HUES6 (cell line): ENCODE measurements at regions not wholly inside any gene's neighbourhood (a gene's known extent, or its start where the extent isn't known, plus 50 kb on each side); places are given as distances from the start of the nearest gene placed in this dataset.
"Not testable (repeated sequence)": the region's sequence is repeated elsewhere in the genome, so short reads cannot be mapped to it uniquely, and the experiment has no call there.

Source experiments
- H3K27ac ChIP-seq: 2 replicates; pipeline ENCODE4 v1.7.0; 2013; ENCODE audit warnings: low read depth, mild to moderate bottlenecking, low read length, inconsistent platforms
- H3K27me3 ChIP-seq: 2 replicates; pipeline ENCODE4 v1.6.1; 2013; ENCODE audit warnings: low read length; ENCODE audit not compliant: control insufficient read depth, insufficient read depth
- H3K36me3 ChIP-seq: 2 replicates; pipeline ENCODE4 v1.6.1; 2013; ENCODE audit warnings: low read length; ENCODE audit not compliant: control insufficient read depth, insufficient read depth
- H3K4me1 ChIP-seq: 2 replicates; pipeline ENCODE4 v1.6.1; 2013; ENCODE audit warnings: low read length; ENCODE audit not compliant: control insufficient read depth, insufficient read depth
- H3K4me3 ChIP-seq: 2 replicates; pipeline ENCODE4 v1.5.1; 2013; ENCODE audit warnings: low read depth, low read length
- H3K9ac ChIP-seq: one replicate; pipeline ENCODE4 v1.6.1; 2013; ENCODE audit warnings: mild to moderate bottlenecking, low read length
- H3K9me3 ChIP-seq: 2 replicates; pipeline ENCODE4 v1.6.1; 2013; ENCODE audit warnings: low read depth, low read length; ENCODE audit not compliant: control insufficient read depth, insufficient read depth

- H3K27ac ChIP-seq, result no peak overlapping the region
- H3K27me3 ChIP-seq, result no peaks in the 10 kb centered on the region
- H3K9ac ChIP-seq, result no peak overlapping the region
- H3K36me3 ChIP-seq, result no peaks in the 10 kb centered on the region
- H3K4me1 ChIP-seq, result no peaks in the 10 kb centered on the region
- no peak overlapping the region for H3K4me3 ChIP-seq
- H3K9me3 ChIP-seq, result no peaks in the 10 kb centered on the region
Observed at GRCh38 chr10:109616359-109616980, 306.8 kb downstream of the XPNPEP1 start.

GRCh38 chr10:109595356-109595755 is 328.0 kb downstream of the XPNPEP1 start:
- not testable (repeated sequence) for H3K27me3 ChIP-seq, H3K9ac ChIP-seq, H3K27ac ChIP-seq, H3K4me3 ChIP-seq, H3K36me3 ChIP-seq, H3K4me1 ChIP-seq
- H3K9me3 ChIP-seq, result peaks cover 14% of the 10 kb centered on the region; the same call in 1 of the 2 replicates

GRCh38 chr10:109593682-109594081 is 329.6 kb downstream of the XPNPEP1 start:
- Histone ChIP-seq H3K4me1 (no peaks in the 10 kb centered on the region), H3K4me3 (no peak overlapping the region), H3K9ac (no peak overlapping the region), H3K9me3 (peaks cover 14% of the 10 kb centered on the region; the same call in 1 of the 2 replicates), H3K27ac (no peak overlapping the region), H3K36me3 (no peaks in the 10 kb centered on the region), H3K27me3 (no peaks in the 10 kb centered on the region)

GRCh38 chr10:109592391-109592790 is 330.9 kb downstream of the XPNPEP1 start:
- Histone ChIP-seq H3K4me1 (no peaks in the 10 kb centered on the region), H3K9ac (no peak overlapping the region), H3K36me3 (no peaks in the 10 kb centered on the region), H3K27me3 (no peaks in the 10 kb centered on the region), H3K9me3 (peaks cover 13% of the 10 kb centered on the region; the same call in 1 of the 2 replicates), H3K27ac (no peak overlapping the region), H3K4me3 (no peak overlapping the region)

GRCh38 chr10:109591601-109592000 is 331.7 kb downstream of the XPNPEP1 start:
- H3K9ac ChIP-seq, result no peak overlapping the region

GRCh38 chr10:109588259-109588658 is 335.1 kb downstream of the XPNPEP1 start:
- no peaks in the 10 kb centered on the region for H3K27me3 ChIP-seq
- no peak overlapping the region for H3K4me3 ChIP-seq
- H3K36me3 ChIP-seq, result no peaks in the 10 kb centered on the region
- H3K27ac ChIP-seq, result 0 out of 2 replicates have a peak overlapping the region, but pooled peaks have one; percentile 1
- no peaks in the 10 kb centered on the region for H3K4me1 ChIP-seq
- H3K9ac ChIP-seq, result no peak overlapping the region
- no peaks in the 10 kb centered on the region for H3K9me3 ChIP-seq

More at GRCh38 chr10:109591601-109592000, 331.7 kb downstream of the XPNPEP1 start:
- H3K36me3 ChIP-seq, result no peaks in the 10 kb centered on the region
- no peak overlapping the region for H3K4me3 ChIP-seq
- peaks cover 6% of the 10 kb centered on the region; the same call in 1 of the 2 replicates for H3K9me3 ChIP-seq
- no peaks in the 10 kb centered on the region for H3K4me1 ChIP-seq
- H3K27ac ChIP-seq, result no peak overlapping the region
- no peaks in the 10 kb centered on the region for H3K27me3 ChIP-seq

- H3K9ac ChIP-seq, result no peak overlapping the region
- H3K27ac ChIP-seq, result no peak overlapping the region
- no peaks in the 10 kb centered on the region for H3K36me3 ChIP-seq
- H3K9me3 ChIP-seq, result no peaks in the 10 kb centered on the region
- H3K4me1 ChIP-seq, result no peaks in the 10 kb centered on the region
- no peak overlapping the region for H3K4me3 ChIP-seq
- no peaks in the 10 kb centered on the region for H3K27me3 ChIP-seq
Observed at GRCh38 chr10:109587366-109587765, 335.9 kb downstream of the XPNPEP1 start.

GRCh38 chr10:109556399-109556798 is 366.9 kb downstream of the XPNPEP1 start:
- Histone ChIP-seq H3K9ac (no peak overlapping the region), H3K9me3 (no peaks in the 10 kb centered on the region), H3K4me1 (no peaks in the 10 kb centered on the region), H3K27me3 (no peaks in the 10 kb centered on the region), H3K36me3 (no peaks in the 10 kb centered on the region), H3K4me3 (no peak overlapping the region), H3K27ac (no peak overlapping the region)

- Histone ChIP-seq H3K4me1 (peaks cover 17% of the 10 kb centered on the region), H3K9me3 (peaks cover 16% of the 10 kb centered on the region)
- not testable (repeated sequence) for H3K36me3 ChIP-seq, H3K9ac ChIP-seq, H3K27me3 ChIP-seq, H3K27ac ChIP-seq, H3K4me3 ChIP-seq
Observed at GRCh38 chr10:109542050-109542603, 381.2 kb downstream of the XPNPEP1 start.

GRCh38 chr10:109534193-109534592 is 389.1 kb downstream of the XPNPEP1 start:
- H3K9ac ChIP-seq, result no peak overlapping the region
- no peak overlapping the region for H3K27ac ChIP-seq
- H3K4me1 ChIP-seq, result no peaks in the 10 kb centered on the region
- no peak overlapping the region for H3K4me3 ChIP-seq
- peaks cover 4% of the 10 kb centered on the region; the same call in 1 of the 2 replicates for H3K9me3 ChIP-seq
- H3K27me3 ChIP-seq, result no peaks in the 10 kb centered on the region
- H3K36me3 ChIP-seq, result no peaks in the 10 kb centered on the region

GRCh38 chr10:109529258-109529657 is 394.1 kb downstream of the XPNPEP1 start:
- Histone ChIP-seq H3K9me3 (peaks cover 17% of the 10 kb centered on the region), H3K9ac (no peak overlapping the region), H3K27ac (no peak overlapping the region), H3K4me1 (no peaks in the 10 kb centered on the region), H3K36me3 (no peaks in the 10 kb centered on the region), H3K27me3 (no peaks in the 10 kb centered on the region), H3K4me3 (no peak overlapping the region)
